ENCODE measurements at regions not wholly inside any gene's neighbourhood (a gene's known extent, or its start where the extent isn't known, plus 50 kb on each side); places are given as distances from the start of the nearest gene placed in this dataset.

GRCh38 chr5:61850696-61851095 is 455.3 kb upstream of the KIF2A start:
- DNase-seq = no peak

- DNase-seq = no peak
Measured at GRCh38 chr5:61854531-61854930, 451.5 kb upstream of the KIF2A start.

GRCh38 chr5:61860978-61861377 is 445.0 kb upstream of the KIF2A start:
- no peak for DNase-seq

- no peak for DNase-seq
Measured at GRCh38 chr5:61866930-61867329, 439.1 kb upstream of the KIF2A start.

GRCh38 chr5:61869333-61869732 is 436.7 kb upstream of the KIF2A start:
- no peak for DNase-seq

- DNase-seq = no peak
Measured at GRCh38 chr5:61878471-61878870, 427.5 kb upstream of the KIF2A start.

GRCh38 chr5:61881821-61882487 is 424.1 kb upstream of the KIF2A start:
- DNase-seq = no peak

- DNase-seq = no peak
Measured at GRCh38 chr5:61882901-61883500, 423.0 kb upstream of the KIF2A start.

GRCh38 chr5:61884252-61884855 is 421.7 kb upstream of the KIF2A start:
- no peak for DNase-seq

- no peak for DNase-seq
Measured at GRCh38 chr5:61886214-61886613, 419.8 kb upstream of the KIF2A start.

GRCh38 chr5:61887271-61887670 is 418.7 kb upstream of the KIF2A start:
- DNase-seq = no peak

GRCh38 chr5:61894046-61894445 is 412.0 kb upstream of the KIF2A start:
- DNase-seq = no peak

GRCh38 chr5:61896811-61897210 is 409.2 kb upstream of the KIF2A start:
- DNase-seq = no peak

GRCh38 chr5:61897251-61897650 is 408.8 kb upstream of the KIF2A start:
- DNase-seq = no peak

GRCh38 chr5:61901997-61902396 is 404.0 kb upstream of the KIF2A start:
- no peak for DNase-seq

GRCh38 chr5:61904730-61905129 is 401.3 kb upstream of the KIF2A start:
- no peak for DNase-seq

GRCh38 chr5:61905613-61906012 is 400.4 kb upstream of the KIF2A start:
- DNase-seq = no peak

GRCh38 chr5:61906820-61907219 is 399.2 kb upstream of the KIF2A start:
- no peak for DNase-seq

- no peak for DNase-seq
Measured at GRCh38 chr5:61907995-61908394, 398.0 kb upstream of the KIF2A start.

- no peak for DNase-seq
Measured at GRCh38 chr5:61910771-61911170, 395.2 kb upstream of the KIF2A start.

- DNase-seq = no peak
Measured at GRCh38 chr5:61912559-61912958, 393.4 kb upstream of the KIF2A start.

- no peak for DNase-seq
Measured at GRCh38 chr5:61915646-61916045, 390.4 kb upstream of the KIF2A start.

GRCh38 chr5:61916621-61917620 is 389.1 kb upstream of the KIF2A start:
- DNase-seq = no peak

Data from NCI-H2081 (cell line).